KOPT-K1 (cell line): ENCODE measurements at regions not wholly inside any gene's neighbourhood (a gene's known extent, or its start where the extent isn't known, plus 50 kb on each side); places are given as distances from the start of the nearest gene placed in this dataset.

Experiments
- H3K27ac ChIP-seq: fragments of 200-600 bp; sonication (generic); 2 replicates; pipeline ENCODE4 v1.5.1; 2016; ENCODE audit warnings: antibody characterized with exemption, mild to moderate bottlenecking, low read depth, low read length; ENCODE audit not compliant: poor library complexity, severe bottlenecking
- H3K36me3 ChIP-seq: fragments of 200-600 bp; sonication (generic); 2 replicates; pipeline ENCODE4 v1.5.1; 2017; ENCODE audit warnings: antibody characterized with exemption, mild to moderate bottlenecking, low read length, moderate library complexity; ENCODE audit not compliant: insufficient read depth
- H3K9me3 ChIP-seq: fragments of 200-600 bp; sonication (generic); 2 replicates; pipeline ENCODE4 v1.5.1; 2017; ENCODE audit warnings: antibody characterized with exemption, low read length, mild to moderate bottlenecking; ENCODE audit not compliant: insufficient read depth, poor library complexity, severe bottlenecking

- no peaks in the 10 kb centered on the region for H3K36me3 ChIP-seq
- H3K27ac ChIP-seq = no peak overlapping the region
- H3K9me3 ChIP-seq = no peaks in the 10 kb centered on the region
Observed at GRCh38 chr16:54652201-54652770, 278.4 kb upstream of the IRX5 start.

- H3K9me3 ChIP-seq = no peaks in the 10 kb centered on the region
- H3K27ac ChIP-seq = no peak overlapping the region
- no peaks in the 10 kb centered on the region for H3K36me3 ChIP-seq
Observed at GRCh38 chr16:54651440-54652195, 279.0 kb upstream of the IRX5 start.

- H3K36me3 ChIP-seq = no peaks in the 10 kb centered on the region
- H3K9me3 ChIP-seq = no peaks in the 10 kb centered on the region
- H3K27ac ChIP-seq = no peak overlapping the region
Observed at GRCh38 chr16:54649876-54650275, 280.8 kb upstream of the IRX5 start.

- no peaks in the 10 kb centered on the region for H3K36me3 ChIP-seq
- no peaks in the 10 kb centered on the region for H3K9me3 ChIP-seq
- no peak overlapping the region for H3K27ac ChIP-seq
Observed at GRCh38 chr16:54648575-54648974, 282.1 kb upstream of the IRX5 start.

- Histone ChIP-seq H3K27ac (no peak overlapping the region), H3K36me3 (no peaks in the 10 kb centered on the region), H3K9me3 (no peaks in the 10 kb centered on the region)
Observed at GRCh38 chr16:54647725-54648221, 282.9 kb upstream of the IRX5 start.

- H3K36me3 ChIP-seq = no peaks in the 10 kb centered on the region
- H3K9me3 ChIP-seq = no peaks in the 10 kb centered on the region
- no peak overlapping the region for H3K27ac ChIP-seq
Observed at GRCh38 chr16:54647216-54647615, 283.4 kb upstream of the IRX5 start.

- Histone ChIP-seq H3K27ac (no peak overlapping the region), H3K36me3 (no peaks in the 10 kb centered on the region), H3K9me3 (no peaks in the 10 kb centered on the region)
Observed at GRCh38 chr16:54645345-54645744, 285.3 kb upstream of the IRX5 start.

- no peaks in the 10 kb centered on the region for H3K36me3 ChIP-seq
- H3K27ac ChIP-seq = no peak overlapping the region
Observed at GRCh38 chr16:54636221-54636793, 294.4 kb upstream of the IRX5 start.

GRCh38 chr16:54633943-54634362 is 296.7 kb upstream of the IRX5 start:
- Histone ChIP-seq H3K9me3 (no peaks in the 10 kb centered on the region), H3K27ac (no peak overlapping the region), H3K36me3 (no peaks in the 10 kb centered on the region)

More at GRCh38 chr16:54636221-54636793, 294.4 kb upstream of the IRX5 start:
- H3K9me3 ChIP-seq = no peaks in the 10 kb centered on the region

GRCh38 chr16:54632322-54633220 is 298.1 kb upstream of the IRX5 start:
- H3K27ac ChIP-seq = no peak overlapping the region
- H3K9me3 ChIP-seq = no peaks in the 10 kb centered on the region
- H3K36me3 ChIP-seq = no peaks in the 10 kb centered on the region

- Histone ChIP-seq H3K27ac (no peak overlapping the region), H3K9me3 (no peaks in the 10 kb centered on the region), H3K36me3 (no peaks in the 10 kb centered on the region)
Observed at GRCh38 chr16:54631782-54632181, 298.9 kb upstream of the IRX5 start.

GRCh38 chr16:54630284-54630967 is 300.2 kb upstream of the IRX5 start:
- H3K36me3 ChIP-seq = no peaks in the 10 kb centered on the region
- H3K27ac ChIP-seq = no peak overlapping the region

GRCh38 chr16:54628796-54629625 is 301.7 kb upstream of the IRX5 start:
- no peak overlapping the region for H3K27ac ChIP-seq
- no peaks in the 10 kb centered on the region for H3K36me3 ChIP-seq
- no peaks in the 10 kb centered on the region for H3K9me3 ChIP-seq

More at GRCh38 chr16:54630284-54630967, 300.2 kb upstream of the IRX5 start:
- H3K9me3 ChIP-seq = no peaks in the 10 kb centered on the region

GRCh38 chr16:54627616-54628015 is 303.0 kb upstream of the IRX5 start:
- H3K36me3 ChIP-seq = no peaks in the 10 kb centered on the region
- no peaks in the 10 kb centered on the region for H3K9me3 ChIP-seq
- H3K27ac ChIP-seq = no peak overlapping the region
